ENCODE measurements at regions not wholly inside any gene's neighbourhood (a gene's known extent, or its start where the extent isn't known, plus 50 kb on each side); places are given as distances from the start of the nearest gene placed in this dataset.
A peak's percentile ranks its signal among the peaks of the same experiment; 100 is the strongest.

DNA sequence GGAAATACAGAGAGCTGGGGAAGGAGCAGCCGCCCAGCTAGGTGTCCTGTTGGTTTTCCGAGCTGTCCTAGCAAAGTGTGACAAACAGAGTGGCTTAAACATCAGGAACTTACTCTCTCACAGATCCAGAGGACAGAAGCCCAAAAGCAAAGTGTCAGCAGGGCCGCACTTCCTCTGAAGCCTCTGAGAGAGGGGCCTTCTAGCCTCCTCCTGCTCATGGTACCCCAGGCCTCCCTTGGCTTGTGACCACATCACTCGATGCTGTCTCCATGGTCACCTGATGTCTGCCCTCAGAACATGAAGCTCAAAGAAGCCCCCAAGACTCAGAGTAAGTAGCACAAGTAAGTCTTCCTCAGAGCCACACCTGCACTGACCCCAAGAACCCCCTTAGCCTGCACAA lies 650.5 kb upstream of the ID2 start:
- DNase-seq: no peak

DNA sequence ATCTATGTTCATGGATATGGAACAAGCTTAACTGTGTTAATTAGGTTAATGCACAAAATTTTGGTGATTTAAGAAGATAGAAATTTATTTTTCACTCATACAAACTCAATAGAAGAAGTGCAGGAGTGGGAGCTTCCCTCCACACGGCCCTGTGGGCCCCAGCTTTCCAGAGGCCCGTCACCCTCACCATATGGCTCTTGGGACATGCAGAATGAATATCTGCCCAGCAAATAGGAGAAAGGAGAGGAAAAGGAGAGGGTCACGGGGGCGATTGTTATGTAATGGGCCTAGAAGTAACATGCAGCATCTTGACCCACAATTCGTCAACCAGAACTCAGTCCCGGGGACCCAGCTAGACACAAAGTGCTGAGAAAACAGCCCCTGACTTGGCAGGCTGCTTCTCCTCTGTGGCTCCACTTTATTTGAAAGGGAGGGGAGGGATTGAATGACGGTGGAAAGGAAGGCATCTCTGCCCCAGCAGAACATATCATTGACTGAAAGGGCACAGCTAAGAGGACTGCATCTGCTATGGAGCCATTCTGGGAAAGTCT lies 648.2 kb upstream of the ID2 start:
- DNase-seq: no peak

DNA sequence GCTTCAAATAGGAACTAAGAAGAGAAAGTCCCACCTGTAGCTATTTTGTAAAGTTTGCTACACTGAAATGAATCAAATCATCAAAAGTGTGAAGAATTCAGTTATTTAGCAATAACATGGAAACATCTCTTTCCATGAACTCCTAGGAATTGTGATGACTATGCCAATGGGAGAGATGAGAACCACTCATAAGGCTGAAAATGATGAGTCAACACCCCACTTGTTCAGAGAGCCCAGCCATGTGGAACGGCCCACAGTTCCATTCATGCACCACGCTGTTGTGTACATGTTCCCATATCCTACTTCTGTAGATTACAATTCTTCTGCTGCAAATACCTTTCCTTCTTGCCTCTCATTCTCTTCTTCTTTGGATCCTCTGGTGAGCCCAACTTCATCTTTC lies 645.5 kb upstream of the ID2 start:
- DNase-seq: no peak

DNA sequence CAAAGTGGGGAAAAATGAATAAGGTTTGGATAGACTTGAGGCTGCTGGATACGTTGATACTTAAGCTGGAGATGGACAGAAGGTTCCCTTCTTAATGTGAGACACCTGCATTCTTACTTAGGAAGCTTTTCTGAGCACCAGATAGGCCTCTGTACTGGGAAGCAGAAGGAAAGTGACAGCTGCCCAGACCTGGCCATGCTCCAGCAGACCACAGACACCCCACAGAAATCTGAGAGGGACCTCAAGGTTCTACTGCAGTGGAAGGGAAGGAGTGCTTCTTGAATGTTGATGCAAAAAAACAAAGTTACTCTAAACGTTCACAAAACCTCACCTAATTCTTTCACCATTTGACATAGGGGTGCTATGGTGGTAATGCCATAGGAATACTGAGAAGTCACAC lies 642.1 kb upstream of the ID2 start:
- no peak for DNase-seq

DNA sequence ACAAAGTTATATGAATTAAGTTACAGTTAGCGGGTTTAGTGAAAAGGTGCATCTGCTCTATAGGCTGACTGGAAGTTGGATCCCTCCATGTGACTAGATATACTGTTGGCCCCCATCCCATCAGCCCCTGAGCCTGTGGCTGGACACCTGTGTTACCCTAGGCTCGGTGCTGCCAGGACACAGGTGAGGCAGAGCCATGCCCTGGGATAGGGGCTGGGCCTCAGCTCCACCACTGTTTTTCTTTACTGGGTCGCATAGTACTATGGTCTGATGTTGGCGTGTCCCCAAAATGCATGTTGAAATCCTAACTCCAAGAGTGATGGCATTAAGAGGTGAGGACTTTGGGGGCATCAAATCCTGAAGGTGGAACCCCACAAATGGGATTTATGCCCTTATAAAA lies 638.6 kb upstream of the ID2 start:
- DNase-seq: no peak

DNA sequence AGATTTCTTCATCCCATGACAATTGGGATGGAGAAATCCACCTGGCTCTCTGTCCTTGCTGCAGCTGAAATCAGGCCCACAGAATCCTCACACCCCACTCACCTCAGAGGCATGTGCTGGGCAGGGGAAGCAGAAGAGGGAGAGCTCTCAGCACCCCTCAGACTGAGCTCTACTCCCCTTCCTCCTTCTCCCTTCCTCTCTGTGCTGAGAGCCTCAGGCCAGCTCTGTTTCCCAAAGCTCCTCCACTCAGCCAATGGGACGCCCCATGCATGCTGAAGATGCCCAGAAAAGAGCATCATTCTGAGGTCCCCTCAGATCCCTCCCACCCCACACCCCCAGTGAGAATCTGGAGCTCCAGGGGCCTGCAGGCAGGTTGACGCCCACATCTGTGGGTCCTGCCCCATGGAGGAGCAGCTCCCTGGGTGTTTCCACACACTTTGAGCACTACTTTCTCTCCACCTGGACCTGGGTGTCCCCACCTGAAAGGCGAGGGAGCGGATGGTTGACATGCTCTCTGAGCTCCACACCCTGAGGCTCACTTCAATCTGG lies 637.7 kb upstream of the ID2 start:
- DNase-seq: no peak

DNA sequence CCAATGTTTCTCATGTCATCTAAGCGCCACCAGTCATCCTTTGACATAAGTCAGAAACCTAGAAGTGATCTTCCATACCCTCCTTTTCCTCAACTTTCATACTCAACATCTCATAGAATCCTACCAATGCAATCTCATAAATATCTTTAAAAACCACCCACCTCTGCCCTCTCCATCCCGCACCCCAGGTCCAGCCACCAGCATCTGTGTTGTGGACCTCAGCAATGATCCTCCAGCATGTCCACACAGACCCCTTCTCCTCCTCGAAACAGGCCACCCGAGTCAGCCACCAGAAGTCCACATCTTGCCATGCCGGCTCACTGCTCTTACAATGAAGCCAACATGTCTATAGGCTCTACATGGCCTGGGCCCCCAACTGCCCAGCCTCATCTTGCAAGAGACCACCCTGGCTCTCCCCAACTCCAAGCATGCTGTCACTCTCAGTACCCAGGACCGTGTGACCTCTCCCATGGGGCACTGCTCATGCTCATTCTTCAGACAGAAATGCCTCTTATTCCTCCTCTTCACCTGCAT lies 636.7 kb upstream of the ID2 start:
- no peak for DNase-seq

DNA sequence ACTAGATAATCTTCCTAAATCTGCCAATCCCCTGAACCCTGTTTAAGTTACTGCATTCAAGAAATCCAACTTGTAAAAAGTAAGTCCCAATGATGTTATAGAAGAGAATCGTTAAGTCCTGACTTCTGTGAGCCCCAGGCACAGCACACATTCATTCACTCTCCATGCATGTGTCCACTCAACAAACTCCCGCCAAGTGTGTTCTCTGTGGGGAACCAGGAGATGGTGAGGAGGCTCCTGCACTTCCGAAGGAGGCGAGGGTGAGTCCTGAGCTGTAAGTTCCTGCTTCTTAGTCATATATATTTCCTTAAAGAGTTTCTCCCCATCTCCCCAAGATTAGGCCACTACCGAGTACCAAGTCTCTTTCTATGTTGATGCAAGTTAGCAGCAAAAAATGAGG lies 635.0 kb upstream of the ID2 start:
- no peak for DNase-seq

DNA sequence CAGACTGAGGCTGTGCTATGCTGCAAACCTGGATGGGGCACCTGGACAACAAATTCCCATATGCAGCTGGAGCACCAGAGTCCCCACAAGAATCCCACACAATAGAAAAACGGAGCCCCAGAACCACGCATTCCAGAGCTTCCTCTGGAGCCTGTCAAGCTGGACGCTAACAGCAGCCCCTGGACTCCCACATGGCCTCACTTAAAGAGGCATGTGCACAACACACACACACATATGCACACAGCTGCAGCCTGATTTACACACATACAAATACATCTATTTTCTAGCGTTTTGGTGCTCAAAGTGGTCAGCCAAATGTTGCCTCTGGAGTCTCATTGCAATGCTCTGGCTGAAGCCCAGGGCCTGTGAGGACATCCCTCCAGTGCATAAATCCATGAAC lies 632.7 kb upstream of the ID2 start:
- no peak for DNase-seq

DNA sequence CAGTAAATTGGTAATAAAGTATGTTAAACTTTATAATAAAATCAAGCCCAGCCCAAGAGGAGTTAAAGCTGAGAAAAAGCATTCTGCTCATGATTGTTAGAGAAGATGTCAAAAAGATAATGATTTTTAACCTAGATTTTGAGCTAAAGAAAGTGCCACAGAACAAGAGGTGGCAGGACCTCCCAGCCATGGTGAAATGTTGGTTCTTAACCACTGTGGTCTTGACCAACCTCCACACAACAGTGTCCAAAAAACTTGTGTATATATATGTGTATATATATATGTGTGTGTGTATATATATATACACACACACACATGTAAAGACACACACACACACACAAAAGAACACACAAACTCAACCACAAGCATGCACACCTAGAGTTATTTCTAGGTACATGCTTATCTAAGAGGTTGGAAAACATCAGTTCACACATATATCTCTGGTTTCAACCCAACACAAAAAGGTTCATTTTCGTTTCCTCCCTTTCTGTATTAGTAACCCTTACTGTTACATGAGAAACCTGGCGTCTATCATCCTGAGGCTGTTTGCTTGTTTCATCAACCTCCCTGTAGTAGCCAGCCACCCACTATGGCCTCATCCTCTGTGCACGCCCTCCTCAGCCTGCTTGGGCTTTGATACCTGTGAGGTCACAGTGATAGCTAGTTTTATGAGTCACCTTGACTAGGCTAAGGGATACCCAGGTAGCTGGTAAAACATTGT lies 631.8 kb upstream of the ID2 start:
- no peak for DNase-seq

DNA sequence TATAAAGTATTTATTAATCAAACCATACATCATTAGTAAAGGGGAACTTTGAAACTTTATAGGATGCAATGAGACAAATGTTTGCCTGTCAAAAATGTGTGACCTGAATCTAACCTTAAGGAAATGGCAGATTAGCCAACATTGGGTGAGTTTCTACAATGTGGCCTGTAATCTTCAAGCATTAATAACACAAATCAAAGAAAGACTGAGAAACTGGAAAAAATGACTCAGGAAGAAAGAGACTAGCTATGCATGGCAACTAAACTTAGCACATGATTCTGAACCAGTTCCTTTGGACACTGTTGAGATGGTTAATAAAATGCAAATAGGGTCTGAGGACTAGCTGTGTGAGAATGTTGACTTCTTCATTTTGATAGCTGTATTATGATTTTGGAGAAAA lies 628.6 kb upstream of the ID2 start:
- DNase-seq: no peak

DNA sequence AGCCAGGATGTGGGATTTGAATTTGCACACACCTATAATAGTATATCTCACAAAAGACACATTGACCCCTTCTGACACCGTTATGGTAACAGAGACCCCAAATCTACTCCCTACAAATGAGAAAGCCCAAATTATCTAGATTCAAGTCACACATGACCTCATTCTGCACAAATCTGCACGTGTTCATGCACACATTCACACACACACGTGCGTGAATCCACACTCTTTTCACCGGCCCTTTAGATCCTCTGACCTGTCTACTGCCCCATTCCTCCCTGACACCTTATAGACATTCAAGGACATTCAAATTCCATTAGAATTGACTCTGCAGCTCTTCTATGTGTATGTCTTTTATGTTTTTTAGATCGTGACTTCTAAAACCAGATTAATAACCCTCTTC lies 627.8 kb upstream of the ID2 start:
- DNase-seq: no peak

DNA sequence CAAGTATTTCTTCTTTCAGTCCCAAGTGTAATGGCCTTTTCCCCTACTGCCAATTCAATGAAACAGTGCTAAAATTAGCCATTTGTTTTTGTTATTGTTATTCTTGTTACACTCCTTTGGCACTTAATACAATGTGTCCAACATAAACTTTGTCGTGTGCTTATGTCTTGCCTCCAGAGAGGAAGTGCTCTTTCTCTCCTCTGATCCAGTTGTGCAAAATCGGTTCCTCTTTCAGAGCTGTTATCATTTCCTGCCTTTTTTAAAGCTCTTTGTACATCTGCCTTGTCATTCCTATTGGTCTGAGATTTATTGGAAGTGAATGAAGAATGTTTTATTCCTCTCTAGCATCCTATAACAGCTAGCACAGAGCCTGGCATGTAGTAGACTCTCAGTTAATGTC lies 623.2 kb upstream of the ID2 start:
- no peak for DNase-seq

DNA sequence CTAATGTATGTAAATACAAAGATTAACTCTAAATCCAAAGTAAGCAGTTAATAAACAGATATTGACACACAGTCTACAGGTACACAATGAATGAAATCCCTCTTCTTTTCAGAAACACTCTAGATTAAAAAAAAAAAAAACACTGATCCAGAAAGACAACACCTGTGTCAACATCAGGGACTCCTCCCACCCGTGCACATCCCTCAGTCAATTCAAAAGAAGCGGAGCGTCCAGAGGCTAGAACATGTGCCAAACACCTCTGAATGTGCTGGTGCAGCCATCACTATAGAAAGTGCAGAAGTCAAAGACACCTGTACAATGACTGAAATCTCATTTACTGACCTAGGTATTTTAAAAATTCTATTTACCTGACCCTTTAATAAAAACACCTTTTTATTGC lies 622.6 kb upstream of the ID2 start:
- DNase-seq: peak; percentile 26

DNA sequence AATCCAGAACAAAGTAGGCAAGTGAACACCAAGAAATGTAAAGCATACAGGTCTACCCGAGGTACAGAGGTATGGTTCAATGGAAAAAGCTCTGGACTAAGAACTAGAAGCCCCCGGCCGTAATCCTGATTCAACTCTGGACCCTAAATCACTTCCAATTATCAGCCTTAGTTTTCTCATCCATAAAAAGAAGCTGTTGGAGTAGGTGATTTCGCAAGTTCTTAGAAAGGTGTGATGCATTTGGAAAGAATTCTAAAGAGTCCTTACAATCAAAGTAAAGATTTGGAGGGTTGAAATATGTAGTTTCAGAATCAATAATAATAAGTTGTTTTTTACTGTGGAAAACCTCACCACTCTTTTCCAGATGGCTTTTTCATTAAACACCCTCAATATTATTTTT lies 622.1 kb upstream of the ID2 start:
- no peak for DNase-seq

DNA sequence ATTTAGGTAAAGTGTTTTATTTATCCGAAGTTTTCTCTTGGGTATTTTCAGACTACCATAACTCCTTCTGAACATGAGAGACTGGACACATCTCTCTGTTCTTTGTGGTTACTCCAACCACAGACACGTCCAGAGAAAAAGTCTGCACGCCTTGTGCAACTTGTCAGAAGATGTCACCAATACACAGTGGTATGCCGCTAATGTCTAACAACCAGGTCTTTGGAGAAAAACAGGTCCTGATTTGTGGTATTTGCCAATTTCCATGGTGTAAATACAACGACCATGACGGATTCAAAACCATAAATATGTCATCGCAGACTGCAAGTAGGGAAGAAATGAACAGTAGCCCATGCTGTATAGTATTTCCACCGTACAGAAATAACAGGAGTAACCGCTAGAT lies 620.6 kb upstream of the ID2 start:
- no peak for DNase-seq

DNA sequence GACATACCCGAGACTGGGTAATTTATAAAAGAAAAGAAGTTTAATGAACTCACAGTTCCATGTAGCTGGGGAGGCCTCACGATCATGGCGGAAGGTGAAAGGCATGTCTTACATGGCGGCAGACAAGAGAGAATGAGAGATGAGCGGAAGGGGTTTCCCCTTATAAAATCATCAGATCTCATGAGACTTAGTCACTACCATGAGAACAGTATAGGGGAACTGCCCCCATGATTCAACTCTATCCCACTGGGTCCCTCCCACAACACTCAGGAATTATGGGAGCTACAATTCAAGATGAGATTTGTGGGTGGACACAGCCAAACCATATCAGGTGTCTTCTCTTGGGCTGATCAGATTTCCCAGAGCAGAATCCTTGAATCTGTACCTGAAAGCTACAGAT lies 617.3 kb upstream of the ID2 start:
- DNase-seq: no peak

DNA sequence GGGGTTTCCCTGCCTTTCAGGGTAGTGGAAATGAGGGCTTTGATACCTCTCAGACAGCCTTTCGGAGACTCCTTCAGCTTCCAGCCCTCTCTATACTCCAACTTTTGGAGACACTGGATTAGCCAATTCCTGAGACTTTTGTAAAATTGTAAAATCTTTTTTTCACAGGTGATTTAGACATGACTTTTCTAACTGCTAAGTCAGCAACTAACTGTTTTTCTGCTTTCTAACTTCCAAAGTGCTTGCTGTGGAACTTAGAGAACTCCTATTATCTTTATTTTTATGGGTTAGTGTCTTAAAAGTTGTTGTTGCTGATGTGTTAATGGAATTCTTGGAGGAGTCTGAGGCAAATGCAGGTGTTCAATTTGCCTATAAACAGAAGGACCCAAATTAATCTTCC lies 616.7 kb upstream of the ID2 start:
- no peak for DNase-seq

DNA sequence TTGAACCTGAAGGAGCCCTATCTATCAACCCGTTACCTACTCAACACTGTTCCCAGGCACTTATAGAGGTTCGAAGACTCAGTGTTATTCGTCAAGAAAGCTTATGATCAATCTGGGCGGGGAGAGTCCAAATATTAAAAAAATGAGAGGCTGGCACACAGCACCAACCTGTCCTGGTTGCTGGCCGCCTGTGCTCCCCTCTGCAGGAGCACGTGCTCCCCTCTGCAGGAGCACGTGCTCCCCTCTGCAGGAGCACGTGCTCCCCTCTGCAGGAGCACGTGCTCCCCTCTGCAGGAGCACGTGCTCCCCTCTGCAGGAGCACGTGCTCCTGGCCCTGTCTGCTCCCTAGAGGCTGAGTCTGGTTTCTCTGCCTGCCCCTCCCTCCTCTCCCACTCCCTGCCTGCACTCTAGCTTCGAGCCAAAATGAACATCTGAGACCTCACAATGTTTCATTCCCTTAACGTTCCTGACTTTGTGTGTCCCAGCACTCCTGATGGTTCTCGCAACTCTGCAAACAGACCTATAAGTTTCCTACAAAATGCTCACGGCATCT lies 614.0 kb upstream of the ID2 start:
- no peak for DNase-seq

DNA sequence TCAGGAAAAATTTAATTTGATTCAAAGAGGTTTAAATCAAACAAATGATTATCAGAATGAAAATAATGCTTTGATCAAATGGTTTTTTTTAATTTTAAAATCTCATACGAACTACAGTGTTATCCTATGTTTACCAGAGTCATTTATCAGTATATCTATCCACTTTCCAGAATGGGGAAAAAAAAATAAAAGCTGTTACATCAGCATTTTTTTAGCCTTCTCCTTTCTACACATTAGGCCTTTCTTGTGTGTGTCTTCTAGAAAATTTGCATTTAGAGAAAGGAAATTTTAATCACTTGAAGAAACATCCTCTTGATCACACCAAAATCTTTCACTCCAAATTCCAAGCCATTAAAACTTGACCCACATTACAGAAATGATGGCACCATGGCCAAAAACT lies 608.9 kb upstream of the ID2 start:
- no peak for DNase-seq

DNA sequence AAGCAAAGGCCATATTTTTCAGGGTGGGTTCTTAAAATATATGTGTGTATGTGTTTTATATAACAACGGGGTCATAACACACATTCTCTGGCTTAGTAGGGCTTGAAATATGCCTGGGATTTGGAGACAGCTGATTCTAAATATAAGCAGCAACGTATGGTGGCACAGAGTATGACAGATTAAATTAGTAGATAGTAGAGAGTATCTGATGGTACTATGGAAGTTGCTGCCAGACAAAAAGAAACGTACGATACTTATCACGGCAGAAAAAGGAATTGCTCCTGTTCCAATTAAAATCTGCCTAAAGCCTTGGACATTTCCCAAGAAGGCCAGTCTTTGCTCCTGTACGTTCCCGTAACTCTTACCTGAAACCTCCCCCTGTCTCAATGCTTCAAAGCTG lies 607.9 kb upstream of the ID2 start:
- no peak for DNase-seq

DNA sequence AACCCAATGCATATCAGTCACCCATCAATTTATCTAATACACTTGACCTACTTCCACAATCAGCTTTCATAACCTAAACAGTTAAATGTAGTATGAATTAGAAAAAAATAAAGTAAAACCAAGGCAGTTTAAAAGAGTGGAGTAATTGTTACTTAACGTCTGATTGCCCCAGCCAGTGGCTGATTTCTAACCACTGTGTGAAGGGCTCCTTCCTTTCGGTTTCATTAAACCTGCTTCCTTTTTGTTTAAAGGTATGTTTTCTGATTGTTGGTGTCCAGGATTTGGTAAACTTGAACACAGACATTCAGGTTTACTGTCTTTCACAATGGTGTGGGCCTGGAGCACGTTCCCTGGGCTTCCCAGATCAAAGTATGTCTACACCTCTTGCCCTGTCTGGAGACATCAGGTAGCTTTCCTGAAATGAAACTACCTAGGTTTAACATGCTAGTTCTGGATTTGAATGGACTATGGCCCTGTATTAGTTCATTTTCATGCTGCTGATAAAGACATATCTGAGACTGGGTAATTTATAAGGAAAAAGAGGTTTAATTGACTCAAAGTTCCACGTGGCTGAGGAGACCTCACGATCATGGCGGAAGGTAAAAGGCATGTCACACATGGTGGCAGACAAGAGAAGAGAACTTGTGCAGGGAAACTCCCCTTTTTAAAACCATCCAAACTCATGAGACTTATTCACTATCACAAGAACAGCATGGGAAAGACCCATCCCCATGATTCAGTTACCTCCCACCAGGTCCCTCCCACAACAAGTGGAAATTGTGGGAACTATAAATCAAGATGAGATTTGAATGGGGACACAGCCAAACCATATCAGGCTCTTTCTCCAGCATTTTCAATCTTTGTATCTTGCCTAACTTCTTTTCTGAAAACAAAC lies 605.2 kb upstream of the ID2 start:
- DNase-seq: no peak

DNA sequence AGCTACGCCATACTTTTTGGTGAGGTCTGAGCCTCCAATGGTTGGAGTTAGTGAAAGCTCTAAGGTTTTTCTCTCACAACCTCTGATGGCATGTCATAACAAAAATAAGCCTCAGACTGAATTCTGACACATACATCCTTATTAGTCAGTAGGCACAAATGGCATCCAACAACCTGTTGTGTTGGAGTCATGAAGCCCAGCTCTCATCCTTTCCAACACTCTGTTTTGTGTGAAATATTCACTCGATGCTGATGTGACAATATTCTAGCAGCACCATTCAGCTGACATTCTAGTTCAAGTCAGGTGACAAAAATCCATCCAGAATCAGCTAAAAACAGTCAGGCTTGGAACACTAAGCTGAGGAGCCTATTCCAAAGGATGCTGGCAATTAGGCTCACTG lies 603.2 kb upstream of the ID2 start:
- no peak for DNase-seq

DNA sequence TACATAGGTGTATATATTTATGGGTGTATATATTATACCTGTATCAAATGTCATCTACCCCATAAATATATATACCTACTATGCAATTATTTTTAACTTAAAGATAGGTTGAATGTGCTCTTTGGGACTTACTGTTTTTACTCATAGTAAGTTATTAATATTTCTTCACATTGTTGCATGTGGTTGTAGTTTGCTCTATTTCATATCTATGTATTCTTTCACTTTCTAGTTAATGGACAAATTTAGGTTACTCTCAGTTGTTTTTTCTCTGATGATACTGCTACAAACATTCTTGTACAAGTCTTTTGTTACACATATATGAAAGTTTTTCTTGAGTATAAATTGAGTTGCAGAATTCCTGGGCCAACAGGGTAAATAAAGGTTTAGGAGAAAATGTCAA lies 601.8 kb upstream of the ID2 start:
- DNase-seq: no peak
